GM12878 (cell line): ENCODE measurements at regions not wholly inside any gene's neighbourhood (a gene's known extent, or its start where the extent isn't known, plus 50 kb on each side); places are given as distances from the start of the nearest gene placed in this dataset.

Experiments used
- CTCF ChIP-seq, 3 experiments: IDR thresholded peaks in 2 of 3; conservative IDR thresholded peaks in 1 of 3; 2 replicates each; pipeline ENCODE4 v1.5.1; 2011; ENCODE audit warnings: low read depth in 3 of 3, low read length in 3 of 3, mild to moderate bottlenecking in 3 of 3, control low read depth in 2 of 3, moderate library complexity in 2 of 3, inconsistent platforms in 1 of 3, mixed read lengths in 1 of 3; ENCODE audit not compliant: control insufficient read depth in 2 of 3, insufficient read depth in 1 of 3; ENCODE audit errors: extremely low read depth in 1 of 3
- EP300 ChIP-seq, 2 experiments: fragments of 150-350 bp in 1 of 2; IDR thresholded peaks; 2 replicates each; pipeline ENCODE4 v1.6.1; 2011 to 2012; ENCODE audit warnings: low read depth in 2 of 2, low read length in 2 of 2, borderline replicate concordance in 1 of 2, improper control_type of control experiment in 1 of 2, inconsistent platforms in 1 of 2; ENCODE audit not compliant: control insufficient read depth in 1 of 2
- GABPA ChIP-seq: IDR thresholded peaks from 2 replicates; pipeline ENCODE4 v1.6.1; 2014; ENCODE audit warnings: antibody characterized with exemption, low read depth, mild to moderate bottlenecking, inconsistent platforms
- KAT2A ChIP-seq: conservative IDR thresholded peaks from 2 replicates; pipeline ENCODE4 v1.6.1; 2011; ENCODE audit warnings: low read depth, low read length; ENCODE audit not compliant: control insufficient read depth
- POLR2A ChIP-seq: IDR thresholded peaks from 2 replicates; pipeline ENCODE4 v1.6.1; 2011; ENCODE audit warnings: low read depth, mild to moderate bottlenecking, low read length
- POLR2AphosphoS2 ChIP-seq: IDR thresholded peaks from 2 replicates; pipeline ENCODE4 v1.6.1; 2011; ENCODE audit warnings: low read depth, mild to moderate bottlenecking, low read length, improper control_type of control experiment, moderate library complexity
- RCOR1 ChIP-seq: conservative IDR thresholded peaks from 2 replicates; pipeline ENCODE4 v1.6.1; 2012; ENCODE audit warnings: low read depth, low read length, improper control_type of control experiment
- ZBTB33 ChIP-seq: fragments of 450-650 bp; IDR thresholded peaks from 2 replicates; pipeline ENCODE4 v1.6.1; 2017; ENCODE audit warnings: mild to moderate bottlenecking

GRCh38 chr5:91301106-91301846 lies 81.8 kb downstream of the ARRDC3 start:
- TF ChIP-seq EP300 (IDR thresholded peaks at IDR 0.05; ENCODE audit: borderline replicate concordance in 1 of 2, control insufficient read depth in 1 of 2, low read depth in 2 of 2, low read length in 2 of 2) = no peak
- TF ChIP-seq GABPA = no peak
- TF ChIP-seq ZBTB33 = no peak
- no peak for TF ChIP-seq CTCF (IDR thresholded peaks at IDR 0.05 in 2 of 3, conservative IDR thresholded peaks at IDR 0.05 in 1 of 3; ENCODE audit: control insufficient read depth in 2 of 3, extremely low read depth in 1 of 3, insufficient read depth in 1 of 3, low read depth in 3 of 3, low read length in 3 of 3)
- TF ChIP-seq KAT2A = no peak
- no peak for TF ChIP-seq RCOR1
- TF ChIP-seq POLR2A = no peak
- TF ChIP-seq POLR2AphosphoS2 = no peak
